C4-2B (cell line): ENCODE measurements at regions not wholly inside any gene's neighbourhood (a gene's known extent, or its start where the extent isn't known, plus 50 kb on each side); places are given as distances from the start of the nearest gene placed in this dataset.

Experiments
- ZFX ChIP-seq: fragments of 450-650 bp; IDR thresholded peaks from 2 replicates; pipeline ENCODE4 v1.6.1; 2017
- TF ChIP-seq, protein P1 (sequence below): fragments of 450-650 bp; conservative IDR thresholded peaks from 2 replicates; pipeline ENCODE4 v1.5.1; 2017; ENCODE audit warnings: mild to moderate bottlenecking

GRCh38 chr3:1783995-1784394, 314.7 kb upstream of the CNTN4 start:
- TF ChIP-seq, protein P1, sequence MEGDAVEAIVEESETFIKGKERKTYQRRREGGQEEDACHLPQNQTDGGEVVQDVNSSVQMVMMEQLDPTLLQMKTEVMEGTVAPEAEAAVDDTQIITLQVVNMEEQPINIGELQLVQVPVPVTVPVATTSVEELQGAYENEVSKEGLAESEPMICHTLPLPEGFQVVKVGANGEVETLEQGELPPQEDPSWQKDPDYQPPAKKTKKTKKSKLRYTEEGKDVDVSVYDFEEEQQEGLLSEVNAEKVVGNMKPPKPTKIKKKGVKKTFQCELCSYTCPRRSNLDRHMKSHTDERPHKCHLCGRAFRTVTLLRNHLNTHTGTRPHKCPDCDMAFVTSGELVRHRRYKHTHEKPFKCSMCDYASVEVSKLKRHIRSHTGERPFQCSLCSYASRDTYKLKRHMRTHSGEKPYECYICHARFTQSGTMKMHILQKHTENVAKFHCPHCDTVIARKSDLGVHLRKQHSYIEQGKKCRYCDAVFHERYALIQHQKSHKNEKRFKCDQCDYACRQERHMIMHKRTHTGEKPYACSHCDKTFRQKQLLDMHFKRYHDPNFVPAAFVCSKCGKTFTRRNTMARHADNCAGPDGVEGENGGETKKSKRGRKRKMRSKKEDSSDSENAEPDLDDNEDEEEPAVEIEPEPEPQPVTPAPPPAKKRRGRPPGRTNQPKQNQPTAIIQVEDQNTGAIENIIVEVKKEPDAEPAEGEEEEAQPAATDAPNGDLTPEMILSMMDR: no peak
- TF ChIP-seq ZFX: no peak
